ENCODE measurements at regions not wholly inside any gene's neighbourhood (a gene's known extent, or its start where the extent isn't known, plus 50 kb on each side); places are given as distances from the start of the nearest gene placed in this dataset.

- TF ChIP-seq CTCF (IDR thresholded peaks at IDR 0.05; ENCODE audit: insufficient read depth, low read length, poor library complexity, severe bottlenecking), result no peak
- Histone ChIP-seq H3K27me3 (replicated peaks; ENCODE audit: control insufficient read depth, insufficient read depth, low read length) (no peaks in the 10 kb centered on the region), H3K36me3 (ENCODE audit: control insufficient read depth, insufficient read depth, low read length) (no peaks in the 10 kb centered on the region), H3K4me3 (replicated peaks; ENCODE audit: low read depth, low read length) (no peak overlapping the region)
- no peak for DNase-seq (ENCODE audit: extremely low read depth, insufficient read length)
Observed at GRCh38 chr14:101406921-101407320, 154.4 kb upstream of the DIO3 start.

- Histone ChIP-seq H3K27me3 (replicated peaks; ENCODE audit: control insufficient read depth, insufficient read depth, low read length) (no peaks in the 10 kb centered on the region), H3K36me3 (ENCODE audit: control insufficient read depth, insufficient read depth, low read length) (no peaks in the 10 kb centered on the region), H3K4me3 (replicated peaks; ENCODE audit: low read depth, low read length) (no peak overlapping the region)
- DNase-seq (ENCODE audit: extremely low read depth, insufficient read length), result no peak
- TF ChIP-seq CTCF (IDR thresholded peaks at IDR 0.05; ENCODE audit: insufficient read depth, low read length, poor library complexity, severe bottlenecking), result no peak
Observed at GRCh38 chr14:101407328-101407727, 154.0 kb upstream of the DIO3 start.

GRCh38 chr14:101408077-101408831, 153.0 kb upstream of the DIO3 start:
- no peak for DNase-seq (ENCODE audit: extremely low read depth, insufficient read length)
- no peak overlapping the region for H3K4me3 ChIP-seq (replicated peaks; ENCODE audit: low read depth, low read length)
- H3K27me3 ChIP-seq (replicated peaks; ENCODE audit: control insufficient read depth, insufficient read depth, low read length), result no peaks in the 10 kb centered on the region
- H3K36me3 ChIP-seq (ENCODE audit: control insufficient read depth, insufficient read depth, low read length), result no peaks in the 10 kb centered on the region
- TF ChIP-seq CTCF (IDR thresholded peaks at IDR 0.05; ENCODE audit: insufficient read depth, low read length, poor library complexity, severe bottlenecking), result no peak

- DNase-seq (ENCODE audit: extremely low read depth, insufficient read length), result no peak
- H3K4me3 ChIP-seq (replicated peaks; ENCODE audit: low read depth, low read length), result no peak overlapping the region
- TF ChIP-seq CTCF (IDR thresholded peaks at IDR 0.05; ENCODE audit: insufficient read depth, low read length, poor library complexity, severe bottlenecking), result no peak
- no peaks in the 10 kb centered on the region for H3K27me3 ChIP-seq (replicated peaks; ENCODE audit: control insufficient read depth, insufficient read depth, low read length)
- H3K36me3 ChIP-seq (ENCODE audit: control insufficient read depth, insufficient read depth, low read length), result no peaks in the 10 kb centered on the region
Observed at GRCh38 chr14:101409006-101409543, 152.2 kb upstream of the DIO3 start.

GRCh38 chr14:101410126-101410525, 151.2 kb upstream of the DIO3 start:
- Histone ChIP-seq H3K36me3 (ENCODE audit: control insufficient read depth, insufficient read depth, low read length) (no peaks in the 10 kb centered on the region), H3K27me3 (replicated peaks; ENCODE audit: control insufficient read depth, insufficient read depth, low read length) (no peaks in the 10 kb centered on the region), H3K4me3 (replicated peaks; ENCODE audit: low read depth, low read length) (no peak overlapping the region)
- no peak for TF ChIP-seq CTCF (IDR thresholded peaks at IDR 0.05; ENCODE audit: insufficient read depth, low read length, poor library complexity, severe bottlenecking)
- no peak for DNase-seq (ENCODE audit: extremely low read depth, insufficient read length)
